HFF-Myc (cell line): ENCODE measurements at regions not wholly inside any gene's neighbourhood (a gene's known extent, or its start where the extent isn't known, plus 50 kb on each side); places are given as distances from the start of the nearest gene placed in this dataset.

Experiments
- DNase-seq: peaks from one replicate; pipeline ENCODE4 v3.0.0-alpha.2; 2011; ENCODE audit warnings: low read depth; ENCODE audit errors: extremely low read depth
- H3K4me3 ChIP-seq: replicated peaks from 2 replicates; pipeline ENCODE4 v1.5.1; 2011; ENCODE audit warnings: low read depth, mild to moderate bottlenecking, control low read depth, low read length
- CTCF ChIP-seq: IDR thresholded peaks from 2 replicates; pipeline ENCODE4 v1.5.1; 2012; ENCODE audit warnings: mild to moderate bottlenecking, low read depth, low read length, control low read depth; ENCODE audit errors: missing control alignments

DNA sequence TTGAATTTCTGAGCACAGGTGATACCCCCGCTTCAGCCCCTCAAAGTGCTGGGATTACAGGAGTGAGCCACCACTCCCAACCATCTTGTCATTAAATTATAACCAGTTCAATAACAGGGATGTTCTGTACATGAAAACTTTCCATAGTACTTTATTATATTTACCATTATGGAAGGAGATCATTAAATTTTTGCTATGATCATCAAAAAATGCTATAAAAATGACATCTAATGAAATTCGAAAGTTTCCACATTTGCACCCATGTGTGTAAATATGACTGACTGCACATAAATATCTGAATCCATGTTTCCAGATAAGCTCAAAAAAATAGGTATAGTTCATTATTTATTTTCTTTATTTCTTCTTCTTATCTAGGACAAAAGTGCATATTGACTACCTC is 182.6 kb downstream of the FBXO8 start:
- DNase-seq, result no peak
- TF ChIP-seq CTCF, result no peak
- H3K4me3 ChIP-seq, result no peak overlapping the region

GRCh38 chr4:174099712-174100111 is 183.8 kb downstream of the FBXO8 start:
- no peak overlapping the region for H3K4me3 ChIP-seq
- DNase-seq, result no peak
- TF ChIP-seq CTCF, result no peak

DNA sequence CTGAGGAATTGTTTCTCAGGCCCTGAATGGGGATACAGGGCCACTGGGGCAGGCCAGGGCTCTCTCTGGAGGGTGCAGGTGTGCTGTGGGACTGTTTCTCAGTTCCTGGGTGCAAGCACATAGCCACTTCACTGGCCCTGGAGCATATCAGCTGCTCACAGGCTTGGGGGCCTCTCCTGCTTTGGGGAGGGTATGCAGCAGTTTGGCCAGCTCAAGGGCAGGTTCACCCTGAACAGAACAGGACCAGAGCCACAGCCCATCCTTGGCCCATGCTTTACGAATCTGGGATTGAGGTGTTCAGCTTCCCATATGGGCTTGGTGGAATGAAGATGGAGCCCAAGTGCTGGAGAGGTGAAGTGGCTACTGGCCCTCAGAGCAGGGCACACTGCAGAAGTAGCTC is 186.5 kb downstream of the FBXO8 start:
- H3K4me3 ChIP-seq, result no peak overlapping the region
- no peak for TF ChIP-seq CTCF
- DNase-seq, result no peak

- no peak overlapping the region for H3K4me3 ChIP-seq
- no peak for TF ChIP-seq CTCF
- no peak for DNase-seq
These were observed 187.0 kb downstream of the FBXO8 start for GRCh38 chr4:174096456-174096855.

DNA sequence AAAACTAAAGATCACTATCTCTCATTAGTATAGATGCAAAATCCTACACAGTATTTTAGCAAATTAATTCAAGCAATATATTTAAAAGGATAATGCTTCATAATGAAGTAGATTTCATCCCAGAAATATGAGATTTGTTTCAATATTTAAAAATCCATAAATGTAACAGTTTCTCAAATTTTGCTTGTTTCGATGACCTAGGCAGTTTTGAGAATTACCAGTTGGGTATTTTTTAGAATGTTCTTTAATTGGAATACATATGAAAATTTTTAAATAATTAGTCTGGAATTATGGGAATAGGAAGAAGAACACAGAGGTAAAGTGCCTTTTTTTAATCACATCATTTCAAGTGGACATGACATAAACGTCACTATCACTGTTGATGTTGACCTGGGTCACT is 192.3 kb downstream of the FBXO8 start:
- H3K4me3 ChIP-seq, result no peak overlapping the region
- no peak for TF ChIP-seq CTCF
- DNase-seq, result no peak

- no peak for TF ChIP-seq CTCF
- no peak for DNase-seq
- H3K4me3 ChIP-seq, result no peak overlapping the region
These were observed 193.8 kb downstream of the FBXO8 start for GRCh38 chr4:174089711-174090110.

GRCh38 chr4:174088795-174089194 is 194.7 kb downstream of the FBXO8 start:
- no peak overlapping the region for H3K4me3 ChIP-seq
- TF ChIP-seq CTCF, result no peak
- no peak for DNase-seq
